HG02610 (cell line): ENCODE measurements at regions not wholly inside any gene's neighbourhood (a gene's known extent, or its start where the extent isn't known, plus 50 kb on each side); places are given as distances from the start of the nearest gene placed in this dataset.
"Not testable (repeated sequence)": the region's sequence is repeated elsewhere in the genome, so short reads cannot be mapped to it uniquely, and the experiment has no call there.

Experiments used
- ATAC-seq: cut with Tn5 transposase; IDR thresholded peaks from one replicate; pipeline ENCODE4 v1.9.1; 2021; ENCODE audit warnings: mild to moderate bottlenecking, moderate library complexity; ENCODE audit not compliant: unreplicated experiment

- ATAC-seq = no peak
Observed at GRCh38 chr2:216989340-216990129, 129.7 kb upstream of the TNP1 start.

- ATAC-seq = no peak
Observed at GRCh38 chr2:216987252-216987821, 127.5 kb upstream of the TNP1 start.

GRCh38 chr2:216985658-216986141 is 125.8 kb upstream of the TNP1 start:
- ATAC-seq = no peak

- no peak for ATAC-seq
Observed at GRCh38 chr2:216984937-216985336, 125.1 kb upstream of the TNP1 start.

GRCh38 chr2:216981951-216982350 is 122.1 kb upstream of the TNP1 start:
- not testable (repeated sequence) for ATAC-seq

- not testable (repeated sequence) for ATAC-seq
Observed at GRCh38 chr2:216980510-216980909, 120.6 kb upstream of the TNP1 start.

- ATAC-seq = no peak
Observed at GRCh38 chr2:216974321-216975302, 114.7 kb upstream of the TNP1 start.

- ATAC-seq = no peak
Observed at GRCh38 chr2:216971593-216971992, 111.7 kb upstream of the TNP1 start.

- no peak for ATAC-seq
Observed at GRCh38 chr2:216970359-216970915, 110.6 kb upstream of the TNP1 start.

- ATAC-seq = no peak
Observed at GRCh38 chr2:216967889-216968288, 108.0 kb upstream of the TNP1 start.

GRCh38 chr2:216960671-216961268 is 100.9 kb upstream of the TNP1 start:
- ATAC-seq = no peak

- ATAC-seq = no peak
Observed at GRCh38 chr2:216959433-216959832, 99.6 kb upstream of the TNP1 start.

GRCh38 chr2:216956820-216957493 is 97.1 kb upstream of the TNP1 start:
- ATAC-seq = no peak

- no peak for ATAC-seq
Observed at GRCh38 chr2:216951171-216951570, 91.3 kb upstream of the TNP1 start.

- ATAC-seq = no peak
Observed at GRCh38 chr2:216950547-216950946, 90.7 kb upstream of the TNP1 start.

GRCh38 chr2:216949700-216950413 is 90.0 kb upstream of the TNP1 start:
- no peak for ATAC-seq

- no peak for ATAC-seq
Observed at GRCh38 chr2:216947055-216947454, 87.2 kb upstream of the TNP1 start.

GRCh38 chr2:216944733-216945132 is 84.9 kb upstream of the TNP1 start:
- ATAC-seq = no peak

GRCh38 chr2:216943109-216943508 is 83.2 kb upstream of the TNP1 start:
- ATAC-seq = no peak
